Thoracic aorta (tissue), 2 donors: ENCODE measurements at regions not wholly inside any gene's neighbourhood (a gene's known extent, or its start where the extent isn't known, plus 50 kb on each side); places are given as distances from the start of the nearest gene placed in this dataset.

ENCODE experiments used
- ATAC-seq: fragments of 150-250 bp; one replicate; pipeline ENCODE4 v1.8.0; 2017; ENCODE audit warnings: low read depth; ENCODE audit not compliant: insufficient number of reproducible peaks, low FRiP score
- DNase-seq: peaks from one replicate; pipeline ENCODE4 v3.0.0-alpha.2; 2020; ENCODE audit warnings: low spot score
- H3K27ac ChIP-seq, 2 donors: fragments of 200-600 bp; sonication (generic); 1 replicate in 1 of 2; 2 replicates in 1 of 2; pipeline ENCODE4 v1.5.1; 2016; ENCODE audit warnings: mild to moderate bottlenecking in 2 of 2, moderate library complexity in 2 of 2
- H3K27me3 ChIP-seq: fragments of 200-600 bp; sonication (generic); replicated peaks from 2 replicates; pipeline ENCODE4 v1.6.0; 2016; ENCODE audit warnings: mild to moderate bottlenecking; ENCODE audit not compliant: insufficient read depth
- H3K36me3 ChIP-seq: fragments of 200-600 bp; sonication (generic); one replicate; pipeline ENCODE4 v1.5.1; 2016
- H3K4me1 ChIP-seq, 2 donors: fragments of 200-600 bp; sonication (generic); 1 replicate in 1 of 2; 2 replicates in 1 of 2; pipeline versions ENCODE4 v1.5.1 to v1.6.0; 2016; ENCODE audit warnings: low read depth in 2 of 2, mild to moderate bottlenecking in 1 of 2; ENCODE audit not compliant: control insufficient read depth in 1 of 2
- H3K4me3 ChIP-seq: fragments of 200-600 bp; sonication (generic); 2 replicates; pipeline ENCODE4 v1.5.1; 2016; ENCODE audit warnings: mild to moderate bottlenecking
- H3K9me3 ChIP-seq: fragments of 200-600 bp; sonication (generic); 2 replicates; pipeline ENCODE4 v1.5.1; 2016
- TF ChIP-seq, protein P1 (sequence below): fragments of 200-600 bp; sonication (generic); IDR thresholded peaks from one replicate; pipeline ENCODE4 v1.5.1; 2019; ENCODE audit warnings: antibody characterized with exemption

DNA sequence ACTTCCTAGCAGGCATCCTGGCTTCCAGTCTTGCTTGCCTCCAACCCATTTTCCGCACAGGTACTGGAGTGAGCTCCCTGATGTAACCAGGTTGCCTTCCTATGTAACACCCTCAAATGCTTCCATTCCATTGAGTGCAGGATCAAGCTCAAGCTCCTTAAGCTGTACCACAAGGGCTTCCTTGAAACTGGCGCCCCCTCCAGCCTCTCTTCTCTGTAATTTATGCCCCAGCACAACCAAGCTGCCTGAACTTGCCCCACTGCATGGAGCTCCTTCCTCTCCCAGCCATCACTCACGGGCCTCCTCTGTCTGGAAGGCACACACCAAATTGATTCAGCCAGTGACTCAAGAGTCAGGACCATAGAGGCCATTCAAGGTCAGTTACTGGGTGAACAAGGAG lies 234.8 kb upstream of the RPL38 start:
- ATAC-seq (no peak), DNase-seq (no peak)
- TF ChIP-seq, protein P1, sequence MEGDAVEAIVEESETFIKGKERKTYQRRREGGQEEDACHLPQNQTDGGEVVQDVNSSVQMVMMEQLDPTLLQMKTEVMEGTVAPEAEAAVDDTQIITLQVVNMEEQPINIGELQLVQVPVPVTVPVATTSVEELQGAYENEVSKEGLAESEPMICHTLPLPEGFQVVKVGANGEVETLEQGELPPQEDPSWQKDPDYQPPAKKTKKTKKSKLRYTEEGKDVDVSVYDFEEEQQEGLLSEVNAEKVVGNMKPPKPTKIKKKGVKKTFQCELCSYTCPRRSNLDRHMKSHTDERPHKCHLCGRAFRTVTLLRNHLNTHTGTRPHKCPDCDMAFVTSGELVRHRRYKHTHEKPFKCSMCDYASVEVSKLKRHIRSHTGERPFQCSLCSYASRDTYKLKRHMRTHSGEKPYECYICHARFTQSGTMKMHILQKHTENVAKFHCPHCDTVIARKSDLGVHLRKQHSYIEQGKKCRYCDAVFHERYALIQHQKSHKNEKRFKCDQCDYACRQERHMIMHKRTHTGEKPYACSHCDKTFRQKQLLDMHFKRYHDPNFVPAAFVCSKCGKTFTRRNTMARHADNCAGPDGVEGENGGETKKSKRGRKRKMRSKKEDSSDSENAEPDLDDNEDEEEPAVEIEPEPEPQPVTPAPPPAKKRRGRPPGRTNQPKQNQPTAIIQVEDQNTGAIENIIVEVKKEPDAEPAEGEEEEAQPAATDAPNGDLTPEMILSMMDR, result no peak
- H3K4me1 ChIP-seq, result no peaks in the 10 kb centered on the region
- H3K27me3 ChIP-seq, result no peaks in the 10 kb centered on the region
- H3K27ac ChIP-seq, result no peak overlapping the region
- H3K4me3 ChIP-seq, result no peak overlapping the region
- no peaks in the 10 kb centered on the region for H3K9me3 ChIP-seq
- H3K36me3 ChIP-seq, result no peaks in the 10 kb centered on the region

- Histone ChIP-seq H3K27ac (no peak overlapping the region), H3K4me3 (no peak overlapping the region), H3K4me1 (no peaks in the 10 kb centered on the region), H3K36me3 (no peaks in the 10 kb centered on the region), H3K9me3 (no peaks in the 10 kb centered on the region), H3K27me3 (no peaks in the 10 kb centered on the region)
- TF ChIP-seq, protein P1, result no peak
- DNase-seq, result no peak
- peak; percentile 38 for ATAC-seq
These were observed 233.5 kb upstream of the RPL38 start for GRCh38 chr17:73969956-73970355.

GRCh38 chr17:73971127-73971526 lies 232.4 kb upstream of the RPL38 start:
- Histone ChIP-seq H3K4me3 (no peak overlapping the region), H3K4me1 (no peaks in the 10 kb centered on the region), H3K27me3 (no peaks in the 10 kb centered on the region), H3K9me3 (no peaks in the 10 kb centered on the region), H3K36me3 (no peaks in the 10 kb centered on the region), H3K27ac (no peak overlapping the region)
- TF ChIP-seq, protein P1, result no peak
- ATAC-seq (no peak), DNase-seq (no peak)

DNA sequence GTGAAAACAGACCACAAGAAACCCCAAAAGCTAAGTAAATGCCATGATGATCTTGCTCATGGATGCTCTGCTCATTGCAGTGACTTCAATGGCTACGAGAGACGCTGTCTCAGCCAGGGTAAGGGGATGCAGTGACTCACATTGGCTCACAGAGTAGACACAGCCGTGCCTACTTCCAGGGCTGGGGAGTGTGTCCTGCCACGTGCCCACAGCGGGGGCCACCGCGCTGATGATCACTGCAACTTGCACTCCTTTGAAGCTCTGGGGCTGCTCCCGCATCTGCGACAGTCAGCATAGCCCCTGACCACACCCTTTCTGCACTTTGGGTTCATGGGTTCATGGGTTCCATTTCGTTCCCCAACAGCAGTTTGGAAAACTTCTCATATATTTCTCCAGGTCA lies 231.4 kb upstream of the RPL38 start:
- ATAC-seq (no peak), DNase-seq (no peak)
- TF ChIP-seq, protein P1, result no peak
- H3K4me3 ChIP-seq, result no peak overlapping the region
- no peaks in the 10 kb centered on the region for H3K4me1 ChIP-seq
- no peaks in the 10 kb centered on the region for H3K36me3 ChIP-seq
- no peak overlapping the region for H3K27ac ChIP-seq
- no peaks in the 10 kb centered on the region for H3K9me3 ChIP-seq
- H3K27me3 ChIP-seq, result no peaks in the 10 kb centered on the region

DNA sequence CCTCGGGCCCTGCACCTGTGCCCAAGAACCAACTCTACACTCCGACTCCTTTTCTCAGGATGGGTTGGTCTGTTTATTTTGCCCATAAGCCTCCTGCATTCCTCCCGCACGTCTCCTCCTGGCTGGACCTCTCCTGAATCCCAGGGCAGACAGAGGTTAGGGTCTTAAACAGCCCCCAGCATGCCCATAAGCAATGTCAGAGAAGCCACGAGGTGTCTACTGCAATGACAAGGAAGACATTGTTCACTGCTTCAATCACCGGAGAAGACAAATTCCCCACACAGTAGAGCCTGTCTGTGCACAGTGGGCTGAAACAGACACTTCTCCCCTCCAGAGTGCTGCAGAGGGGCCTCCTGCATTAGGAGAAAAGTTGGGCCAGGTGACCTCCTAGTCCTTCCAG lies 230.6 kb upstream of the RPL38 start:
- no peaks in the 10 kb centered on the region for H3K9me3 ChIP-seq
- H3K27me3 ChIP-seq, result no peaks in the 10 kb centered on the region
- H3K36me3 ChIP-seq, result no peaks in the 10 kb centered on the region
- no peaks in the 10 kb centered on the region for H3K4me1 ChIP-seq
- TF ChIP-seq, protein P1, result no peak
- H3K27ac ChIP-seq, result no peak overlapping the region
- H3K4me3 ChIP-seq, result no peak overlapping the region
- DNase-seq (no peak), ATAC-seq (no peak)
